GM18498 (cell line): ENCODE measurements at regions not wholly inside any gene's neighbourhood (a gene's known extent, or its start where the extent isn't known, plus 50 kb on each side); places are given as distances from the start of the nearest gene placed in this dataset.

Source experiments
- ATAC-seq: cut with Tn5 transposase; IDR thresholded peaks from one replicate; pipeline ENCODE4 v1.9.1; 2021; ENCODE audit warnings: mild to moderate bottlenecking, moderate library complexity; ENCODE audit not compliant: unreplicated experiment

DNA sequence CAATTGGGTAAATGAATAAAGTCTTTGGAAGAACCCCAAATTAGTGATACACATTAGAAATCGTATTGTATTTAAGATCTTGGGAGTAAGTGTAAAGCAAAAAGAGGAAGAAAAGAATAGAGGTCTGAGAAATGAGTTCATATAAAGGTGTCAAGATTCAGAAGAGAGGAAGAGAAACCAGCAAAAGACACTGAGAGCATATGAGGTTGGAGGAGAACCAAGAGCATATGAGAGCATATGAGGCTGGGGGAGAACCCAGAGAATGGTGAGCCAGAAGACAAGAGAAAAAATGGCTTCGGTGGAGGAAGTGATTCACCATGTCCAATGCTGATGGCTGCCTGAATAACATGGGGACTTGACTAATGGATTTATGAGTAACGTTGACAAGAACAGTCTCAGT, 620.1 kb upstream of the GCFC2 start:
- ATAC-seq, result no peak

GRCh38 chr2:76326636-76327035, 615.9 kb upstream of the GCFC2 start:
- no peak for ATAC-seq

DNA sequence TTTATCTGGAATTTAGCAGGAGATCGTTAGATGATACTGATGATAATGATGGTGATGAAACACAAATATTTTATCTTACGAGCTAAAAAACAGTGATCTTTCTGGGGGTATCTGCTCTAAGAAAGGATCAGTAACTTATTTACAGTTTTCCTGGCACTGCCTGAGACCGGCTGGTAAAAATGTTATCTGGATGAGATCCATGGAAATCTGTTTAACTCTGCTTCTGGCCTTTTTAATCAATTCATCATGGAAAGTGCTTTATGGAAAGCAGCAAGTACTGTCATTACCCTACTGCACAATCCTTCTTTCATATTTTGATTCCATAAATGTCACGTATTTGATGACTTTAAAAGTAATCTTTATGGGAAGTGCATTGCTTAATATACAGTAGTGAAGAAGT, 612.7 kb upstream of the GCFC2 start:
- ATAC-seq, result no peak

DNA sequence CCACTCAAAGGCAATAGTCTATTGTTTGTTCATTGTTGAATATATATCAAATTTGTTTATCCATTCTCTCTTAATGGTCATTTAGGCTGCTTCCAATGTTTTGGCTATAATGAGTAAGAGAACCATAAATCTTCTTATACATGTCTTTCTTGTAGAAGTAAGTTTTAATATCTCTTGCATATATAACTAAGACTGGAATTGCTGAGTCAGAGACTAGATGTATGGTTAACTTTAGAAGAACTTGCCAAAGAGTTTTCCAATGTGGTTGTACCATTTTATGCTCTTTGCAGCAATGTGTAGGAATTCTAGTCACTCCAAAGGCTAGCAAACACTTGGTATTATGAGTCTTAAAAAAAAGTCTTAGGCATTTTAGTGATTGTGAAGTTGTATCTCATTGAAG, 610.0 kb upstream of the GCFC2 start:
- no peak for ATAC-seq

- no peak for ATAC-seq
Measured at GRCh38 chr2:76318848-76319360, 608.2 kb upstream of the GCFC2 start.

GRCh38 chr2:76316691-76317090, 606.0 kb upstream of the GCFC2 start:
- no peak for ATAC-seq

GRCh38 chr2:76314271-76315020, 603.7 kb upstream of the GCFC2 start:
- ATAC-seq, result no peak

DNA sequence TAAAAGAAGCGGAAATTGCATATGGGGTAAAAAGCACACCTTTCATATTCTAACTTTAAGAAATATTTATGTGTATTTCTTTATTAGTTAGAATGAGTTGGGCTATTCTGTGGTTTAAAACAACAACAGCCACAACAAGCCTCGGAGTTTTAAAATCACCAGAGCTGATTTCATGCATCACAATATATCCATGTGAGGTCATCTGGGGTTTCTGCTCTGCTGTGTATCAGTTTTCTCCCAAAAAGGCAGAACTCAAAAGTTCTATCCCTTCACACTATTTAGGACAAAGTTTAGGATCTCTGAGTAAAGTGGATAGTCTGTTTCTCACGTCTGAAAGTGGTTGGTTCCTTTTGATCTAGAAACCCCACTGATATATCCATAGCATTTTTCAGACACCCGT, 601.5 kb upstream of the GCFC2 start:
- ATAC-seq, result no peak

- no peak for ATAC-seq
Measured at GRCh38 chr2:76311728-76312127, 601.0 kb upstream of the GCFC2 start.

- ATAC-seq, result no peak
Measured at GRCh38 chr2:76310894-76311633, 600.3 kb upstream of the GCFC2 start.

DNA sequence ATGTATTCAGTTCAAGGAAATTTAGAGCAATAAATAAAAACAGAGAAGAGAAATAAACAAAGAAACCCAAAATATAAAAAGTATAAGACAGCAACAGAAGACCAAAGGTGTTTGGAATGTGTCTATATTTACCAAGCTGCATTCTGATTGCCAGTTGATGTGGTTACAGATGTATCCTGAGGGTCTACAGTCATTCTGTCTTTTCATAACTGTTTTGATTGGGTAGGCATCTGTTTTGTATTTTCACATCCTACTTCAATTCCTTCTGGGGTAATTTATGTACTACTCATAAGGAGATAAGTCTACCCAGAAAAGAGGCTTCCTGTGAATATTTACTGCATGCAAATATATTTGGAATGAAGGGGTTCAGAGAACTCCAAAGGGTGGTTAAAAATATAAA, 596.8 kb upstream of the GCFC2 start:
- no peak for ATAC-seq

GRCh38 chr2:76298041-76298440, 587.3 kb upstream of the GCFC2 start:
- ATAC-seq, result no peak

GRCh38 chr2:76296438-76296837, 585.7 kb upstream of the GCFC2 start:
- ATAC-seq, result no peak

DNA sequence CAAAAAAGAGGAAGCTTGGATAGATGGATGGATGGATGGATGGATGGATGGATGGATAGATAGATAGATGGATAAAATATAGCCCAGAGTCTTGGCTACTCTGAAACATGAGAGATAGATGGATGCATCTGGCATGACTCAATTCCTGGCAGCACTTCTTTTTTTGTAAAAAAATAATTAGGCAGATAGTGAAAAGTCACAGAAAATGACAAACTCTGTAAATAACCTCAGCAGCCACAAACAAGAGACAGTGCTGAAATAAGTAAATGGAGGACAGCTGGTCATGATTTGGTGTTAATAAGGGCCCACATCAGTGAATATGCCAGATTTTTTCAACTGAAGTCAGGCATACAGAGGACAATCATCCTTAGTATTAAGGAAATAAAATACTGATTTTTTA, 585.0 kb upstream of the GCFC2 start:
- ATAC-seq, result no peak

DNA sequence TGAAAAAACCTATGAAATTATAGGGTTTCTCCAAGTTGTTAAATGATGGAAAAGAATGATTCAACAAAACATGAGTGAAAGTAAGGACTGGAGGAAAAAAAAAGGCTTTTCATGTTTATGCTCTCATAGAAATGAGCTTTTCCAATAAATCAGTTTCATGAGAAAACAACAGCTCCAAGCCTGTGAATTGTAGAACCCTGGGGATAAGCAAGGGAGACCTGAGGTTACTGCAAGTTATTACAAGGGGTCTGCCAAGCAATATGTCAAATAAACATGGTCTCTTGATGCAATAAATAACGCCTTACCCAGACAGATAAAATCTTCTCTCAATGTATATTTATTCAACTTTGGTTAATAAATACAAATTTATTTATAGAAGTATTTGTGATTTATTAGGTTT, 577.9 kb upstream of the GCFC2 start:
- no peak for ATAC-seq

DNA sequence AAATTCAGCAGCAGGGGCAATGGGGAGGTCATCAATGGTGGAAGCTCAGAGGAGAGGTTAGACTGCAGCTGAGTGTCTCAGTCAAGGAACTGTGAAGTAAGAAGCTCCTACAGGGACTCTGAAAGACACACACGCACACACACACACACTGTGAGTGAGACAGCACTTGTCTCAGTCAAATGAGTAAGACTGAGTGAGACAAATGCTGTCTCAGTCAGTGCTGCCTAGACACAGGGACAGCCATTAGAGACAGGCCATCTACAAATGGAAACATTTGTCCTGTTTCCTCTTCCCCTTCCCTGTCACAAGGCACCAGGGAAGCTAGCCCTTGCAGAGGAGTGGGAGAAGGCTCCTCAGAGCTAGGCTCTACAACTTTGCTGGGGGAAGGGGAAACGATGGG, 577.4 kb upstream of the GCFC2 start:
- ATAC-seq, result no peak

DNA sequence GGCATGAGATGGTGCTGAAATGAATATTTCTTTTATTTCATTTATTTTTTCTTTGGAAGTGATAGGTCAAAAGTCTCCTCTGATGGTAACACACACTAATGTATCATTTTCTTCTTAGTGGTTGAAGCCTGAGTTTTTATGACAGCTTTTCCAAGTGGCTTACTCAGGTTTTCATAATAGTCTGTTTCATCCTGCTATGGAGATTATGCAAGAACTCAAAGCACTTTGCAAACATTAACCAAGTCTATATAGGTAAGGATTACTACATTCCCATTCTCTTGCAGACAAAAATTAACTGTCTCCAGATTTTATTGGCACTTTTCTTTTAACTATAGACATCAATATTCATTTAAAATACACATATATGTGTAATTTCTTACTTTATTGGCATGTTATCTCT, 572.6 kb upstream of the GCFC2 start:
- no peak for ATAC-seq

DNA sequence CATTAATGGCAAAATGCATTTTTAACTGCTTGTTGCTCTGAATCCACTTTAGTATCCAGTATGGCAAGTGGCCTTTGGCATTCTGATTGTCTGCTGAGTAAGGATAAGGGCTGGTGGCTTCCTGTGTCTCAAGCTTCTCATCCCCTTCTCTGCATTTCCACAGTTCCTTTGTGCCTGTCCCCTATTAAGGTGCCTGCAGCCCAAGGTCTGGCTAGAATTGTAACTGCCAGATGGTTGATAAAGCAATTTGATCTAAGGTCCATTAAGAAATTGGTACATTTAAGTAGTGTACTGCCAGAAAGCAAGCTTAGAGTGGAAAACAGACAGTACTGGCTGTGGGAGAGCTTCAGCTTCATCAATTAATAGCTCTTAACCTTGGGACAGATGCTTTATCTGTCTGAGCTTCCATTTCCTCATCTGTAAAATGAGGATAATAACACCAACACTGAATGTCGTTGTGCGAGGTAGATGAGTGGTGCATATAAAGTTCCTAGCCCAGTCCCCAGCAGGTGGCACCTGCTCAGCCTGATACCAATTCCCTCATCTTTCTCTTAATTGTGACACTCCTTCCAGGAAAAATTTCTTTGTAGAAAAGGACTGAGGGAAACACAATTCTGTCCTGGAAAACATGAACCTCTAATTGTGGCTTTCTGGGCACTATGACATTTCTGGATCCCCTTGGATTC, 570.6 kb upstream of the GCFC2 start:
- no peak for ATAC-seq

DNA sequence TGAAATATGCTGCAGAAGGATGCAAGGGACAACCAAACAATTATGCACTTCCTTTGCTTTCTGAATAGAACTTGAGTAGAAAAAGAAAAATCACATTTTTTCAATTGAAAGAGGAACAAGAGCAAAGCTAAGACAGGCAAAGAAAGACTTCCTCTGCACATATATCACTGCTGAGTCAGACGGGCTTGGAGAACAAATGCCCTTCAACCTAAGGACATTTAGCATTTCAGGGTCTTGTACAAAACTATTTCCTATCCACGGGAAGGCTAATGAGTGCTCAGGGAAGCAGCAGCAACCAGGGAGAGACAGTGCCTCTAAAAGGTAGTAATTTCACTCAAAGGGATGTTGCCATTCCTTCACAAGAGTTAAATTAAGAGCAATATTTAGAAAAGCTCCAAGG, 570.0 kb upstream of the GCFC2 start:
- no peak for ATAC-seq

DNA sequence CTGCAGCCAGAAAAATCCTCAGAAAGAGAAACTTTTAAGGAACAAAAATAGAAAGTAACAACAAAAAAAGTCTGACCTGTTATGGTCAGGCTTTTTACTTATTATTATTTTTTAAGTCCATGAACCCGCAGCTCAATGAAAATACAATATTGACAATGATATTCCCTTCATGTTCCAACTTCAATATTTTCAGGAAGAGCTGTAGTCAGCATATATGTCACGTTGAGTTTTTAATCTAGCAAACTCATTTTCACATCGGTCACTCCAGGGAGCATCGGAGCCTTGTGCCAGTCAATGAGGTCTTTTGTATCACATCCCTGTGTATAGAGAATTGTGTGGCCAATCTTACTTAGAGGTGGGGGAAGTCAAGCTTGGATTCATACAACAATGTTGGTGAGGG, 568.4 kb upstream of the GCFC2 start:
- ATAC-seq, result no peak

DNA sequence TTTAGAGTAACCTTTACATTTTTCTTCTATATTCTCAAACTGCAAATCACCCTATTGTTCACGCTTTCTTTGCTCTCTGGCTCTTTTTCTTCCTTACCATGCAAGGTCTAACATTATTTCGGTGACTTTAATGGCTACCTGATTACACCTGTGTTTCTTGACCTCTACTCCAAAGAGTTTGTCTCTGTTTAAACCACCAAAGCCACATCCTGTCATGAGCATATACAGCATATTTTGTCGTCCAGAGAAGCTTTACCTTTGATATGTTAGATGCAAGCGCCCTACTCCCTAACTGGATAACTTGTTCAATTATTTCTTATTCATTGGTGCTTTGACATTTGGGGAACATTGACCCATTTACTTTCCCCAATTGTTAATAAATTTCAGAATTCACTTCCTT, 565.1 kb upstream of the GCFC2 start:
- ATAC-seq, result no peak

- no peak for ATAC-seq
Measured at GRCh38 chr2:76274676-76275075, 564.0 kb upstream of the GCFC2 start.
